ENCODE measurements at regions not wholly inside any gene's neighbourhood (a gene's known extent, or its start where the extent isn't known, plus 50 kb on each side); places are given as distances from the start of the nearest gene placed in this dataset.
"Not testable (repeated sequence)": the region's sequence is repeated elsewhere in the genome, so short reads cannot be mapped to it uniquely, and the experiment has no call there.

GRCh38 chr2:149687052-149687427 is 99.5 kb upstream of the MMADHC start:
- Histone ChIP-seq H3K27ac (ENCODE audit: low read depth, low read length) (no peak overlapping the region), H3K36me3 (ENCODE audit: insufficient read depth, low read length) (no peaks in the 10 kb centered on the region)

GRCh38 chr2:149686136-149687051 is 98.8 kb upstream of the MMADHC start:
- H3K27me3 ChIP-seq (ENCODE audit: control insufficient read depth in 1 of 2, insufficient read depth in 2 of 2, low read length in 2 of 2) = no peaks in the 10 kb centered on the region
- H3K36me3 ChIP-seq (ENCODE audit: insufficient read depth, low read length) = no peaks in the 10 kb centered on the region
- H3K9me3 ChIP-seq (ENCODE audit: low read length) = no peaks in the 10 kb centered on the region
- H3K4me1 ChIP-seq (ENCODE audit: insufficient read depth, low read length) = peaks cover 16% of the 10 kb centered on the region
- no peak overlapping the region for H3K27ac ChIP-seq (ENCODE audit: low read depth, low read length)
- no peak overlapping the region for H3K4me3 ChIP-seq (ENCODE audit: low read depth in 1 of 2, low read length in 2 of 2)
- no peak overlapping the region for H3K9ac ChIP-seq (ENCODE audit: low read length)

More at GRCh38 chr2:149687052-149687427, 99.5 kb upstream of the MMADHC start:
- Histone ChIP-seq H3K27me3 (ENCODE audit: control insufficient read depth in 1 of 2, insufficient read depth in 2 of 2, low read length in 2 of 2) (no peaks in the 10 kb centered on the region), H3K9me3 (ENCODE audit: low read length) (no peaks in the 10 kb centered on the region), H3K4me1 (ENCODE audit: insufficient read depth, low read length) (peaks cover 16% of the 10 kb centered on the region), H3K9ac (ENCODE audit: low read length) (no peak overlapping the region), H3K4me3 (ENCODE audit: low read depth in 1 of 2, low read length in 2 of 2) (no peak overlapping the region)

- peaks cover 16% of the 10 kb centered on the region for H3K4me1 ChIP-seq (ENCODE audit: insufficient read depth, low read length)
- H3K27me3 ChIP-seq (ENCODE audit: control insufficient read depth in 1 of 2, insufficient read depth in 2 of 2, low read length in 2 of 2); H3K36me3 ChIP-seq (ENCODE audit: insufficient read depth, low read length); H3K4me3 ChIP-seq (ENCODE audit: low read depth in 1 of 2, low read length in 2 of 2); H3K9me3 ChIP-seq (ENCODE audit: low read length); H3K27ac ChIP-seq (ENCODE audit: low read depth, low read length); H3K9ac ChIP-seq (ENCODE audit: low read length): not testable (repeated sequence)
These were observed 97.8 kb upstream of the MMADHC start for GRCh38 chr2:149685401-149685800.

- Histone ChIP-seq H3K9ac (ENCODE audit: low read length) (no peak overlapping the region), H3K36me3 (ENCODE audit: insufficient read depth, low read length) (no peaks in the 10 kb centered on the region), H3K4me1 (ENCODE audit: insufficient read depth, low read length) (no peaks in the 10 kb centered on the region), H3K27me3 (ENCODE audit: control insufficient read depth in 1 of 2, insufficient read depth in 2 of 2, low read length in 2 of 2) (no peaks in the 10 kb centered on the region), H3K27ac (ENCODE audit: low read depth, low read length) (no peak overlapping the region), H3K9me3 (ENCODE audit: low read length) (no peaks in the 10 kb centered on the region), H3K4me3 (ENCODE audit: low read depth in 1 of 2, low read length in 2 of 2) (no peak overlapping the region)
These were observed 91.7 kb upstream of the MMADHC start for GRCh38 chr2:149679286-149679685.

GRCh38 chr2:149677416-149677815 is 89.8 kb upstream of the MMADHC start:
- no peaks in the 10 kb centered on the region for H3K27me3 ChIP-seq (ENCODE audit: control insufficient read depth in 1 of 2, insufficient read depth in 2 of 2, low read length in 2 of 2)
- H3K4me3 ChIP-seq (ENCODE audit: low read depth in 1 of 2, low read length in 2 of 2) = no peak overlapping the region
- H3K9me3 ChIP-seq (ENCODE audit: low read length) = no peaks in the 10 kb centered on the region
- H3K4me1 ChIP-seq (ENCODE audit: insufficient read depth, low read length) = no peaks in the 10 kb centered on the region
- H3K36me3 ChIP-seq (ENCODE audit: insufficient read depth, low read length) = no peaks in the 10 kb centered on the region
- H3K9ac ChIP-seq (ENCODE audit: low read length) = no peak overlapping the region
- no peak overlapping the region for H3K27ac ChIP-seq (ENCODE audit: low read depth, low read length)

- Histone ChIP-seq H3K9ac (ENCODE audit: low read length) (no peak overlapping the region), H3K4me1 (ENCODE audit: insufficient read depth, low read length) (no peaks in the 10 kb centered on the region), H3K36me3 (ENCODE audit: insufficient read depth, low read length) (no peaks in the 10 kb centered on the region), H3K27me3 (ENCODE audit: control insufficient read depth in 1 of 2, insufficient read depth in 2 of 2, low read length in 2 of 2) (no peaks in the 10 kb centered on the region), H3K4me3 (ENCODE audit: low read depth in 1 of 2, low read length in 2 of 2) (no peak overlapping the region), H3K9me3 (ENCODE audit: low read length) (no peaks in the 10 kb centered on the region), H3K27ac (ENCODE audit: low read depth, low read length) (no peak overlapping the region)
These were observed 82.5 kb upstream of the MMADHC start for GRCh38 chr2:149670086-149670485.

GRCh38 chr2:149666809-149667320 is 79.3 kb upstream of the MMADHC start:
- Histone ChIP-seq H3K9ac (ENCODE audit: low read length) (no peak overlapping the region), H3K27ac (ENCODE audit: low read depth, low read length) (no peak overlapping the region), H3K27me3 (ENCODE audit: control insufficient read depth in 1 of 2, insufficient read depth in 2 of 2, low read length in 2 of 2) (no peaks in the 10 kb centered on the region), H3K9me3 (ENCODE audit: low read length) (no peaks in the 10 kb centered on the region), H3K4me3 (ENCODE audit: low read depth in 1 of 2, low read length in 2 of 2) (no peak overlapping the region), H3K36me3 (ENCODE audit: insufficient read depth, low read length) (no peaks in the 10 kb centered on the region), H3K4me1 (ENCODE audit: insufficient read depth, low read length) (no peaks in the 10 kb centered on the region)

- Histone ChIP-seq H3K27ac (ENCODE audit: low read depth, low read length) (no peak overlapping the region), H3K9me3 (ENCODE audit: low read length) (no peaks in the 10 kb centered on the region), H3K27me3 (ENCODE audit: control insufficient read depth in 1 of 2, insufficient read depth in 2 of 2, low read length in 2 of 2) (no peaks in the 10 kb centered on the region), H3K4me1 (ENCODE audit: insufficient read depth, low read length) (no peaks in the 10 kb centered on the region), H3K9ac (ENCODE audit: low read length) (no peak overlapping the region), H3K36me3 (ENCODE audit: insufficient read depth, low read length) (no peaks in the 10 kb centered on the region), H3K4me3 (ENCODE audit: low read depth in 1 of 2, low read length in 2 of 2) (no peak overlapping the region)
These were observed 77.3 kb upstream of the MMADHC start for GRCh38 chr2:149664896-149665295.

- H3K36me3 ChIP-seq (ENCODE audit: insufficient read depth, low read length) = no peaks in the 10 kb centered on the region
- no peaks in the 10 kb centered on the region for H3K4me1 ChIP-seq (ENCODE audit: insufficient read depth, low read length)
- no peak overlapping the region for H3K27ac ChIP-seq (ENCODE audit: low read depth, low read length)
- no peak overlapping the region for H3K4me3 ChIP-seq (ENCODE audit: low read depth in 1 of 2, low read length in 2 of 2)
- H3K9me3 ChIP-seq (ENCODE audit: low read length) = no peaks in the 10 kb centered on the region
- no peak overlapping the region for H3K9ac ChIP-seq (ENCODE audit: low read length)
- H3K27me3 ChIP-seq (ENCODE audit: control insufficient read depth in 1 of 2, insufficient read depth in 2 of 2, low read length in 2 of 2) = no peaks in the 10 kb centered on the region
These were observed 75.0 kb upstream of the MMADHC start for GRCh38 chr2:149662556-149662955.

- Histone ChIP-seq H3K4me1 (ENCODE audit: insufficient read depth, low read length) (no peaks in the 10 kb centered on the region), H3K9me3 (ENCODE audit: low read length) (no peaks in the 10 kb centered on the region), H3K27ac (ENCODE audit: low read depth, low read length) (no peak overlapping the region)
These were observed 74.3 kb upstream of the MMADHC start for GRCh38 chr2:149661844-149662243.

GRCh38 chr2:149658553-149658952 is 71.0 kb upstream of the MMADHC start:
- Histone ChIP-seq H3K4me3 (ENCODE audit: low read depth in 1 of 2, low read length in 2 of 2) (no peak overlapping the region), H3K27ac (ENCODE audit: low read depth, low read length) (no peak overlapping the region), H3K9me3 (ENCODE audit: low read length) (no peaks in the 10 kb centered on the region), H3K9ac (ENCODE audit: low read length) (no peak overlapping the region), H3K4me1 (ENCODE audit: insufficient read depth, low read length) (no peaks in the 10 kb centered on the region), H3K36me3 (ENCODE audit: insufficient read depth, low read length) (no peaks in the 10 kb centered on the region), H3K27me3 (ENCODE audit: control insufficient read depth in 1 of 2, insufficient read depth in 2 of 2, low read length in 2 of 2) (no peaks in the 10 kb centered on the region)

More at GRCh38 chr2:149661844-149662243, 74.3 kb upstream of the MMADHC start:
- H3K27me3 ChIP-seq (ENCODE audit: control insufficient read depth in 1 of 2, insufficient read depth in 2 of 2, low read length in 2 of 2) = no peaks in the 10 kb centered on the region
- no peaks in the 10 kb centered on the region for H3K36me3 ChIP-seq (ENCODE audit: insufficient read depth, low read length)
- H3K4me3 ChIP-seq (ENCODE audit: low read depth in 1 of 2, low read length in 2 of 2) = no peak overlapping the region
- H3K9ac ChIP-seq (ENCODE audit: low read length) = no peak overlapping the region
